Fibroblast of lung (primary cell): ENCODE measurements at regions not wholly inside any gene's neighbourhood (a gene's known extent, or its start where the extent isn't known, plus 50 kb on each side); places are given as distances from the start of the nearest gene placed in this dataset.

Experiments used
- DNase-seq, 2 donors: peaks; one replicate each; pipeline versions ENCODE4 v3.0.0 to v3.0.0-alpha.2; 2010; ENCODE audit warnings: low read depth in 2 of 2
- H2AFZ ChIP-seq: 2 replicates; pipeline ENCODE4 v1.5.1; 2012; ENCODE audit warnings: low read length, control low read depth, inconsistent platforms
- H3K27ac ChIP-seq: 2 replicates; pipeline ENCODE4 v1.5.1; 2011; ENCODE audit warnings: low read length, control low read depth; ENCODE audit not compliant: insufficient read depth
- H3K27me3 ChIP-seq: 2 replicates; pipeline ENCODE4 v1.5.1; 2011; ENCODE audit warnings: mild to moderate bottlenecking, low read length; ENCODE audit not compliant: control insufficient read depth, insufficient read depth
- H3K36me3 ChIP-seq: 2 replicates; pipeline ENCODE4 v1.5.1; 2011; ENCODE audit warnings: low read length; ENCODE audit not compliant: control insufficient read depth, insufficient read depth
- H3K4me1 ChIP-seq: 2 replicates; pipeline ENCODE4 v1.5.1; 2011; ENCODE audit warnings: low read length; ENCODE audit not compliant: control insufficient read depth, insufficient read depth; ENCODE audit errors: extremely low read depth
- H3K4me2 ChIP-seq: 2 replicates; pipeline ENCODE4 v1.5.1; 2011; ENCODE audit warnings: low read length, control low read depth; ENCODE audit not compliant: insufficient read depth; ENCODE audit errors: extremely low read depth
- H3K4me3 ChIP-seq, 4 experiments: fragments of 200-600 bp in 1 of 4; sonication (generic) in 1 of 4; replicated peaks in 1 of 4; 2 replicates each; pipeline ENCODE4 v1.5.1; 2011 to 2016; ENCODE audit warnings: low read length in 4 of 4, low read depth in 3 of 4, mild to moderate bottlenecking in 3 of 4, control low read depth in 2 of 4, inconsistent platforms in 1 of 4, mixed read lengths in 1 of 4; ENCODE audit not compliant: insufficient read depth in 1 of 4; ENCODE audit errors: control extremely low read depth in 1 of 4
- H3K79me2 ChIP-seq: 2 replicates; pipeline ENCODE4 v1.5.1; 2012; ENCODE audit warnings: mild to moderate bottlenecking, low read length, inconsistent platforms; ENCODE audit not compliant: control insufficient read depth, insufficient read depth
- H3K9ac ChIP-seq: 2 replicates; pipeline ENCODE4 v1.5.1; 2011; ENCODE audit warnings: mild to moderate bottlenecking, low read length, control low read depth; ENCODE audit not compliant: insufficient read depth
- H3K9me3 ChIP-seq: 2 replicates; pipeline ENCODE4 v1.5.1; 2012; ENCODE audit warnings: low read depth, low read length; ENCODE audit not compliant: control insufficient read depth, insufficient read depth
- H4K20me1 ChIP-seq: 2 replicates; pipeline ENCODE4 v1.5.1; 2011; ENCODE audit warnings: low read length; ENCODE audit not compliant: control insufficient read depth, insufficient read depth; ENCODE audit errors: extremely low read depth
- EZH2 ChIP-seq: IDR thresholded peaks from 2 replicates; pipeline ENCODE4 v1.5.1; 2012; ENCODE audit warnings: low read length, control low read depth, mild to moderate bottlenecking; ENCODE audit errors: missing control alignments
- TF ChIP-seq, protein P1 (sequence below), 2 donors: IDR thresholded peaks in 1 of 2; conservative IDR thresholded peaks in 1 of 2; 1 replicate in 1 of 2; 2 replicates in 1 of 2; pipeline ENCODE4 v1.5.1; 2011 to 2012; ENCODE audit warnings: low read length in 2 of 2, control low read depth in 1 of 2, inconsistent platforms in 1 of 2, low read depth in 1 of 2, mild to moderate bottlenecking in 1 of 2

DNA sequence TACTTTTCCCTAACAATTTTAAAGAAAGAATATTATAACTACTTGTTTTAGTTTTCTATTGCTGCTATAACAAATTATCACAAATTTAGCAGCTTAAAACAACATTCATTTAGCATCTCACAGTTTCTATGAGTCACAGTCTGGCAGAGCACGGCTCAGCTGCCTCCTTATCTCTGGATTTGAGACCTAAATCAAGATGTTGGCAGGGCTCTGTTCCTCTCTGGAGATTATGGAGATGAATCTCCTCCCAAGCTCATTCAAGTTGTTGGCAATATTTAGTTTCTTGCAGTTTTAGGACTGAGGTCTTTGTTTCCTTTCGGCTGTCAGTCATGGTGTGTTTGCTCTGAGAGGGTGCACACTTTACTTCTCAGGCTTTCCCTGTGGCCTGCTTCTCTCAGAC lies 1065.8 kb upstream of the EYS start:
- no peaks in the 10 kb centered on the region for H3K79me2 ChIP-seq
- no peak overlapping the region for H3K4me2 ChIP-seq
- H2AFZ ChIP-seq = no peak overlapping the region
- no peaks in the 10 kb centered on the region for H3K9me3 ChIP-seq
- no peaks in the 10 kb centered on the region for H3K4me1 ChIP-seq
- H3K9ac ChIP-seq = no peak overlapping the region
- H3K4me3 ChIP-seq = no peak overlapping the region
- H3K36me3 ChIP-seq = no peaks in the 10 kb centered on the region
- peak; percentile 76 to 84 for DNase-seq
- H4K20me1 ChIP-seq = no peaks in the 10 kb centered on the region
- H3K27me3 ChIP-seq = no peaks in the 10 kb centered on the region
- no peak for TF ChIP-seq EZH2
- TF ChIP-seq, protein P1, sequence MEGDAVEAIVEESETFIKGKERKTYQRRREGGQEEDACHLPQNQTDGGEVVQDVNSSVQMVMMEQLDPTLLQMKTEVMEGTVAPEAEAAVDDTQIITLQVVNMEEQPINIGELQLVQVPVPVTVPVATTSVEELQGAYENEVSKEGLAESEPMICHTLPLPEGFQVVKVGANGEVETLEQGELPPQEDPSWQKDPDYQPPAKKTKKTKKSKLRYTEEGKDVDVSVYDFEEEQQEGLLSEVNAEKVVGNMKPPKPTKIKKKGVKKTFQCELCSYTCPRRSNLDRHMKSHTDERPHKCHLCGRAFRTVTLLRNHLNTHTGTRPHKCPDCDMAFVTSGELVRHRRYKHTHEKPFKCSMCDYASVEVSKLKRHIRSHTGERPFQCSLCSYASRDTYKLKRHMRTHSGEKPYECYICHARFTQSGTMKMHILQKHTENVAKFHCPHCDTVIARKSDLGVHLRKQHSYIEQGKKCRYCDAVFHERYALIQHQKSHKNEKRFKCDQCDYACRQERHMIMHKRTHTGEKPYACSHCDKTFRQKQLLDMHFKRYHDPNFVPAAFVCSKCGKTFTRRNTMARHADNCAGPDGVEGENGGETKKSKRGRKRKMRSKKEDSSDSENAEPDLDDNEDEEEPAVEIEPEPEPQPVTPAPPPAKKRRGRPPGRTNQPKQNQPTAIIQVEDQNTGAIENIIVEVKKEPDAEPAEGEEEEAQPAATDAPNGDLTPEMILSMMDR (conservative IDR thresholded peaks at IDR 0.05 in 1 of 2, IDR thresholded peaks at IDR 0.05 in 1 of 2; ENCODE audit: low read depth in 1 of 2, low read length in 2 of 2) = no peak
- H3K27ac ChIP-seq = no peak overlapping the region

DNA sequence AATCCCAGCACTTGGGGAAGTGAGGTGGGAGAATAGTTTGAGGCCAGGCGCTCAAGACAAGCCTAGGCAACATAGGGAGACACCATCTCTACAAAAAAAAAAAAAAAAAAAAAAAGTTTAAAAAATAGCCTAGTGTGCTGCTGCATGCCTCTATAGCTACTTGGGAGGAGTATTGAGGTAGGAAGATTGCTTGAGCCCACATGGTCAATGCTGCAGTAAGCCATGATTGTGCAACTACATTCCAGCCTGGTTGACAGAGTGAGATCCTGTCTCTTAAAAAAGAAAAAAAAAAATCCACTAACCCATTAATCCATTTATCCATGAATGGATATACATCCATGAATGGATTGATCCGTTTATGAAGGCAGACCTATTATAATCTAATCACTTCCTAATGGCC lies 1064.6 kb upstream of the EYS start:
- no peak overlapping the region for H3K9ac ChIP-seq
- H4K20me1 ChIP-seq = no peaks in the 10 kb centered on the region
- H3K36me3 ChIP-seq = no peaks in the 10 kb centered on the region
- peak; percentile 11 to 28 for DNase-seq
- no peak overlapping the region for H3K4me3 ChIP-seq
- H3K4me2 ChIP-seq = no peak overlapping the region
- no peaks in the 10 kb centered on the region for H3K27me3 ChIP-seq
- TF ChIP-seq EZH2 = no peak
- TF ChIP-seq, protein P1 (conservative IDR thresholded peaks at IDR 0.05 in 1 of 2, IDR thresholded peaks at IDR 0.05 in 1 of 2; ENCODE audit: low read depth in 1 of 2, low read length in 2 of 2) = no peak
- no peaks in the 10 kb centered on the region for H3K4me1 ChIP-seq
- H3K79me2 ChIP-seq = no peaks in the 10 kb centered on the region
- H2AFZ ChIP-seq = no peak overlapping the region
- no peaks in the 10 kb centered on the region for H3K9me3 ChIP-seq
- no peak overlapping the region for H3K27ac ChIP-seq

DNA sequence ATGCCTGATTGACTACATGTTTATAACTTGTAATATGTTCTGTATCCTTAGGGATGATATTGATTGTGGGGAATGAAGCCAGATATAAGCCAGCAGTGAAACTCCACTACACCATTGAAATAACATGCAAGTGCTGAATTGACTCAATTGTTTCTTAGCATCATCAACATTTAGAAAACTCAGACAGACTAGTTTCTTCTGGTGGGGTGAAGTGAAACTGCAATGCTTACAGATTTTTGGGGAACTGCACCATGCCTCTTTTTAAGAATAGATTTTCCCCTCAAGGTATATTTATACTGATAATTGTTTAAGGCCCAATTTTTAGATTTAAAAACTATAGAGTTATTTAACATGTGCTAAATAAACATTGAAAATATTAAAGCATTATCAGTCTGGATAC lies 1044.6 kb upstream of the EYS start:
- H3K4me3 ChIP-seq = no peak overlapping the region
- no peaks in the 10 kb centered on the region for H3K9me3 ChIP-seq
- no peak for TF ChIP-seq EZH2
- TF ChIP-seq, protein P1 (conservative IDR thresholded peaks at IDR 0.05 in 1 of 2, IDR thresholded peaks at IDR 0.05 in 1 of 2; ENCODE audit: low read depth in 1 of 2, low read length in 2 of 2) = no peak
- no peak overlapping the region for H3K27ac ChIP-seq
- no peaks in the 10 kb centered on the region for H3K79me2 ChIP-seq
- H3K27me3 ChIP-seq = no peaks in the 10 kb centered on the region
- no peak for DNase-seq
- no peak overlapping the region for H3K4me2 ChIP-seq
- no peak overlapping the region for H2AFZ ChIP-seq
- no peaks in the 10 kb centered on the region for H3K4me1 ChIP-seq
- H3K36me3 ChIP-seq = no peaks in the 10 kb centered on the region
- no peak overlapping the region for H3K9ac ChIP-seq
- H4K20me1 ChIP-seq = no peaks in the 10 kb centered on the region
